GM10266 (cell line): ENCODE measurements at regions not wholly inside any gene's neighbourhood (a gene's known extent, or its start where the extent isn't known, plus 50 kb on each side); places are given as distances from the start of the nearest gene placed in this dataset.

Experiments
- DNase-seq: peaks from one replicate; pipeline ENCODE4 v3.0.0; 2012; ENCODE audit errors: extremely low spot score
- CTCF ChIP-seq: IDR thresholded peaks from 2 replicates; pipeline ENCODE4 v1.5.1; 2012; ENCODE audit warnings: mild to moderate bottlenecking, low read depth; ENCODE audit not compliant: control insufficient read depth, insufficient read depth; ENCODE audit errors: missing control alignments

GRCh38 chr9:13388157-13388556 is 108.7 kb upstream of the MPDZ start:
- DNase-seq = no peak
- no peak for TF ChIP-seq CTCF

GRCh38 chr9:13387734-13388067 is 108.2 kb upstream of the MPDZ start:
- DNase-seq = no peak
- TF ChIP-seq CTCF = no peak

- no peak for DNase-seq
- TF ChIP-seq CTCF = no peak
Measured at GRCh38 chr9:13386935-13387733, 107.6 kb upstream of the MPDZ start.

GRCh38 chr9:13386316-13386715 is 106.8 kb upstream of the MPDZ start:
- no peak for TF ChIP-seq CTCF
- no peak for DNase-seq

- DNase-seq = no peak
- no peak for TF ChIP-seq CTCF
Measured at GRCh38 chr9:13383855-13384254, 104.4 kb upstream of the MPDZ start.

GRCh38 chr9:13383216-13383615 is 103.7 kb upstream of the MPDZ start:
- TF ChIP-seq CTCF = no peak
- DNase-seq = no peak

- DNase-seq = no peak
- no peak for TF ChIP-seq CTCF
Measured at GRCh38 chr9:13382595-13382994, 103.1 kb upstream of the MPDZ start.
